GM18858 (cell line): ENCODE measurements at regions not wholly inside any gene's neighbourhood (a gene's known extent, or its start where the extent isn't known, plus 50 kb on each side); places are given as distances from the start of the nearest gene placed in this dataset.
"Not testable (repeated sequence)": the region's sequence is repeated elsewhere in the genome, so short reads cannot be mapped to it uniquely, and the experiment has no call there.

Experiments used
- ATAC-seq: cut with Tn5 transposase; IDR thresholded peaks from one replicate; pipeline ENCODE4 v1.9.1; 2021; ENCODE audit not compliant: unreplicated experiment

DNA sequence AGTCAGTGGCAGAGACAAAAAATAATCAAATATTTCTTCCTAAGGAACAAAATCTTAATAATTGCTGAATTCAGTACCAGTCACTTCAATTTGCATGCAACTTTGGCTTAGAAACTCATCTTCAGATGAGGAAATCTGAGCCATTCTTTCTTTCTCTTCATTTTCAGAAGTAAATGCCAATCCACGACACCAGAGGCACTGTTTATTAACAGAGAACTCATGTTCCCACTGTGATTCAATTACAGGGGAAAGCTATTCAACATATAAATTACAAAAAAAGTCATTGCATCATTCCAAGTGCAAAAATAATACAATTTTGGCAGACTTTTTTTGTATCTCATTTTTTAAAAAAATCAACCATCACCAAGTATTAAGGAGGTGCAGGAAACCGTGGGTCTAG, 816.1 kb upstream of the TMEM132C start:
- ATAC-seq: no peak

GRCh38 chr12:127455347-127456265, 811.4 kb upstream of the TMEM132C start:
- no peak for ATAC-seq

DNA sequence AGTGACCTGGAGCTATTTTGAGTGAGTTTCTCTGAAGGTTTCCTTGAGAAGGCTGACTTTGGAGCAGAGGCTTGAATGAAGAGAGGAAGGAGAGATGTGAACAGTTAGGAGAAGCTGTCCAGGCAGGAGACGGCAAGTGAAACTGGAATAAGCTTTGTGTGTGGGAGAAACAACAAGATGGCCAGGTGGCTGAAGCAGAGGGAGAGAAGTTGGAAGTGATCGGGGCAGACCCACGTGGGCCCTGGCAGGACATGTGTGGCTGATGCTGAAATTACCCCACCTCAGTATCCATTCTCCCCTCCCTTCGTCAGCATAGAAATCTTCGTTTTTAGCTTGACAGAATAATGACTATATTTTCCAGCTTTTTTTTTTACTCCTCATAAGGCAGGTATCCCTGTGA, 809.2 kb upstream of the TMEM132C start:
- no peak for ATAC-seq

- no peak for ATAC-seq
These were observed 807.8 kb upstream of the TMEM132C start for GRCh38 chr12:127459166-127459565.

DNA sequence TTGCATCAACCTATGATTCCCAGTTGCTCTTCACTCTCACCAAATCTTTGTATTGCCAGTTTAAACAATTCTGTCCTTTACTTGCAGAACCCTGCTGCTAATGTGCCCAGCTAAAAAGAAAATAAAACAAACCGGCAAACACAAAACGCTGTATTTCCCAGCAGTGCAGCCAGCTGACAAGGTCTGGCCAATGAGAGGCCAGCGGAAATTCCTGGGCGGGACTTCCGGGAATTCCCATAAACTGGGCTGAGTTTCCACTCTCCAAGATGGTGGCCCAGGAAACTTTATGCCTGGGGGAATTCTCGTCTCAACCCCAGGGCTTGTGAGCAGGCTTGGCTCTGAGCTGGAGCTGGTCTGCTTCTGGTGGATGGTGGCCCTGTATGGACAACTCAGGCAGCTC, 807.3 kb upstream of the TMEM132C start:
- ATAC-seq: no peak

GRCh38 chr12:127463237-127463636, 803.7 kb upstream of the TMEM132C start:
- ATAC-seq: no peak

- no peak for ATAC-seq
These were observed 797.6 kb upstream of the TMEM132C start for GRCh38 chr12:127469331-127469730.

DNA sequence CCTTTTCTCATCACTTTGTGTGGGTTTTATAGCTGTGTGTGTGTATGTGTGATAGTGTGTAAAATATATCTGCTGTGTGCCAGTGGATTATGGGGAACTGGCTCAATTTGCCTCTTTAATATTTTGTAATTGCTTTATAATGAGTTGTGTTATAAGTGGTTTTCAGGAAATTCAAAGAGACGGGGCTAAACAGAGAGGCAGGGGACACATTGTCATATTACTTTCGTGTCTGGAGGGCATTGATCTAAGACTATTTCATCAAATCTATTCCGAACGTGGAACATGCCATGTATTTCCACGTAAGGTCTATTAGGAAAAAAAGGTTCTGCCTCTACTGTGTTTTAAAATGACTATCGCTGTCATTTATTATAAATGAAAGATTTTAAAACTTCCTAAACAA, 793.2 kb upstream of the TMEM132C start:
- ATAC-seq: no peak

- no peak for ATAC-seq
These were observed 787.7 kb upstream of the TMEM132C start for GRCh38 chr12:127479256-127479655.

DNA sequence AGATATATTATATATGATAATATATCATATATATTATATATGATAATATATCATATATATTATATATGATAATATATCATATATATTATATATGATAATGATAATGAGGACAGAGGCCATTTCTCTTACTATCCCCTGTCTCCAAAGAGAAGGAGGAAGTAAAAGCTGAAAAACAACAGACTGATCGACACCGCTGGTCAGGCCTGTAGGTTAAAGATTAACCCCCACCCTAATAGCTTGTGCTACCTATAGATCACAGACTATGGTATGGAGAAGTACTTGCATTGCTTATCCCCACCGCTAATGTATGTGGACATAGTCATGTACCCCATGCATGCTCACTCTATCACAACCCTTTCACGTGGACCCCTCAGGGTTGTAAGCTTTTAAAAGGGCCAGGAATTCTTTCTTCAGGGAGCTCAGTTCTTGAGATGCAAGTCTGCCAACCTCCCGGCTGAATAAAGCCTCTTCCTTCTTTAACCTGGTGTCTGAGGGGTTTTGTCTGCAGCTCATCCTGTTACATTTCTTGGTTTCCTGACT, 786.1 kb upstream of the TMEM132C start:
- ATAC-seq: no peak

GRCh38 chr12:127482950-127483349, 784.0 kb upstream of the TMEM132C start:
- ATAC-seq: no peak

GRCh38 chr12:127485528-127485927, 781.4 kb upstream of the TMEM132C start:
- no peak for ATAC-seq

DNA sequence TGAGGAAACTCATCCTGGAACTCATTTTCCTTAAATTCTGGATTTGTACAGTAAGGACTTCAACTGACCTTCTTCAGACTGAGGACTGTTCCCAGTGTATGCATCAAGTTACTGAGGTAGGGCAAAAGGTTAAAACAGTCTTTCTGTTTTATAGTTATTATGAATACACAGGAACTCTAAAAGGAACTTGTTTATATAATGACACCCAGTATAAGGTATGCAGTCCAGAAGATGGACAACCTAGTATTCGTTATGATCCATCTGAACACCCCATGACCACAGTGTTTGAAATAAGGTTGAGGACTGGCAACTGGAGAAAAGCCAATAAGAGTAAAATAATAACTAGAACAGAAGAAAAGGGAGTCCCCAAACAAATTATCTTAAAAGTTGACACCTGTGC, 779.9 kb upstream of the TMEM132C start:
- ATAC-seq: no peak

- ATAC-seq: no peak
These were observed 777.9 kb upstream of the TMEM132C start for GRCh38 chr12:127489061-127489460.

DNA sequence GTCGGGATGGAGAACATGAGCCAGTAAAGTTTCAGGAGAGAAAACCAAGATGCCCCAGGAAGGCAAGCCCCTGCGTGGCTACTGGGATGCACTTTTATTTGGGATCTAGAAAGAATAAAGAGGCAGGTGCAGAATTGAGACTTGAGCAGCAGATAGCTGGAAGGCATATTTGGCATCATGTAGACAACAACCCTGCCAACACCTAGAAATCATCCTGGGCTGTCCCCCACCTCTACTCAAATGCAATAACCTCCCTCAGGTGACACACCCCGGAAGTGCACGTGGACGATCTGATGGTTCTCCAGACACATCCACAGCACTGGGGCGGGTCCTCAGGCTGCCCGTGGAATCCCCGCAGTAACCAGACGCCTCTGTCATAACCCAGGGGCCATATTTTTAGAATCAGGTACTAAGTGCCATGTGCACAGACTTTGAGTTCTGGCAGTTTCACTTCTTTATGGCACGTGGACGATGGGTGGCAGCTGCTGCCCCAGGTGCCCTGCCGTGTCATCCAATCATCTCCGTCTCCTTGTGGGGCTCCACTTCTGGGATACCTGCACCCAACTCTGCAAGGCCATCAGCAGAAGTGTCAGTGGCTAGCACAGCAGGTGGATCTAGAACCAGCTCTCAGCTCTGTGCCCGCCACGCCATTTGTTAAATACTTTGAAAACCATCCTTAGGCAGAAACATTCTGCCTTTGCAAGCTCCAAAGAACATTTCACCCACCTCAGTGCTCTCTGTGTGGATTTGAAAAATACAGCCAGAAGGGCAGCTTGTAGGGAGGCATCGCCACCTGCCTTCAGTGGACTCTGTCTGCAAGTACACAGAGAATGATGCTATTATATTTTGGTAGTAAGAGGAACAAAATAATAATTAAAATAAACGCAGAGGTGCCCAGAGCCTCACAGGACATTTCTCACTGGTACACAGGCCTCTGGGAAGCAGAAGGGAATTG, 771.7 kb upstream of the TMEM132C start:
- no peak for ATAC-seq

DNA sequence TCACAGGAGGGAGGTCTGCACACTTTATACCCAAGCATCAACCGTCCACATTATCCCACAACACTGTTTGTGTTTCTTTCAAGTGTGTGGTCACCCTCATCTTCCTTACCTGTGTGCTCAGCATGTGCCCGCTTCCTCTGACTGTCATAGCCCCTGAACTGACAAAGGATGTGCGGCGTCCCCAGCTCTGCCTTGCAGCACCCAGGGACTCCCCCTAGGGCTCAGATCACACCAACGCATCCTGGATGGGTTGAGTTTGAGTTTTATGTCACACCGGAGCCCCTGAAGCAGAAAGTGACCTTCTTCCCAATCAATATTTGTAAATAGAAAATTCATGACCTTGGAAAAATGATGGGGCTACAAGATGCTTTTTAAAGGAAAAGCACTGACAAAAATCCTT, 770.7 kb upstream of the TMEM132C start:
- ATAC-seq: no peak

- ATAC-seq: no peak
These were observed 766.4 kb upstream of the TMEM132C start for GRCh38 chr12:127500512-127501035.

DNA sequence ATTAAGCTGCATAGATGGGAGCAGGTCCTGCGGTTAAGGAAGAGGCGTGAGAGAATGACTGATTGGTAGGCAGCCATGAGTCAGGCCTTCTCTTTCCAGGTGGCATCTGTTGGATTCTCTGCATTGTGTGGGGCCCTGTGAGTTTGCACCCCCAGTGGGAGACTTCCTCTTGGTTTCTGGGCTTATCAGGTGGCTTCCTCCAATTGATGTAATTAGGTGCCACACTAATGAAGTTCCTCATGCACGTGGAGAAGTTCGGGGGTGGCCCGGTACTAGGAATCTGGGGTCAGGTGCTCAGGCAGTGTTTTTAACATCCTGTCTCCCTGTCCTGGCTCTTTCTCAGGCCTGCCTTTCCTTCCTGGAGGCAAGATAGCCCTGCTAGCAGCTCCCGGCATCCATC, 765.1 kb upstream of the TMEM132C start:
- no peak for ATAC-seq

DNA sequence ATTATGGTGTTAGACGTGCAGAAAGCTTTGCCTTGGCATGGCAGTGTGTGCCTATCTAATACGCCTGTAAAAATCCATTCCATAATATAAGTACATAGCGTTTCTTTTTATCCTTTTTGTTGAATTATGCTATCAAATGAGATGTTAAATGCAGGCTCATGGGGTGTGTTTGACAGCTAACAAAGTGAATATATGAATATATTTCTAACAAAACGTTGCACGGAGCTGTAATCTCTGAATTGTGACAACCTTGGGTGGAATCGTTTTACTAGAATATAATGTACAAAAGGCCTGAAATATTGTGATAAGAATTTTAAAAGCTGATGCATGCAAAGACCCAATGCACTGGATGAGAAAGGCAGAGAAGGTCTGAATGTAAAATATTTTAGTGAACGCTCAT, 763.7 kb upstream of the TMEM132C start:
- ATAC-seq: no peak

DNA sequence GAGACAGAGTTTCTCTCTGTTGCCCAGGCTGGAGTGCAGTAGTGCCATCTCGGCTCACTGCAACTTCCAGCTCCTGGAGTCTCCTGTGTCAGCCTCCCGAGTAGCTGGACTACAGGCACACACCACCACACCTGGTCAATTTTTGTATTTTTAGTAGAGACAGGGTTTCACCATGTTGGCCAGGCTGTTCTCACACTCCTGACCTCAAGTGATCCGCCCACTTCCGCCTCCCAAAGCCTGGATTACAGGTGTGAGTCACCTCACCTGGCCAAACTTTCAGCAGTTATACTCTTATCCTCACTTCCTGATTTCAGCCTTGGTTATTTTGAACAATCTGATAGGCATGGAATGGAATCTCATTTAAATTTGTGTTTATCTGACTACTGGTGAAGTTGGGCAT, 763.0 kb upstream of the TMEM132C start:
- not testable (repeated sequence) for ATAC-seq

GRCh38 chr12:127504874-127505273, 762.1 kb upstream of the TMEM132C start:
- no peak for ATAC-seq
